NCI-H2029 (cell line): ENCODE measurements at regions not wholly inside any gene's neighbourhood (a gene's known extent, or its start where the extent isn't known, plus 50 kb on each side); places are given as distances from the start of the nearest gene placed in this dataset.
A peak's percentile ranks its signal among the peaks of the same experiment; 100 is the strongest.

Experiments
- DNase-seq: peaks from one replicate; lab custom pipeline; 2025; lab: John Stamatoyannopoulos, UW

DNA sequence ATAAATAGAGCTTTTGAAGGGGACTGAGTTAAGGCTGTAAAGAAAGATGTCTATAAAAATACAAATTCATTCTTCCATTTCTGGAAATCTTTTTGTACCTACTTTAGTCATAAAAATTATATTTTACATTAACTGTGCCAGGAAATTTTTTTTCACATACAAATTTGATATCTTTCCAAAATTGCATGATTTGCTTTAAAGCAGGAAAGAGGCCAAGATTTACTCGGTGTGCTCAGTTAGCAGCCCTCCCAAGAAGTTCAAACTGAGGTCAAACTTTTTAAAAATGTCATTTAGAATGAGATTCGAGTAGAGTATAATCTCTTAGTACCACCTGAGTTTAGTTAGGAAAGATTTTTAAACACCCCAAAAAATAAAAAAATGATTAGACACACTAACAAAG lies 173.2 kb upstream of the GRIP1 start:
- no peak for DNase-seq

- no peak for DNase-seq
Measured at GRCh38 chr12:66852765-66853164, 173.9 kb upstream of the GRIP1 start.

DNA sequence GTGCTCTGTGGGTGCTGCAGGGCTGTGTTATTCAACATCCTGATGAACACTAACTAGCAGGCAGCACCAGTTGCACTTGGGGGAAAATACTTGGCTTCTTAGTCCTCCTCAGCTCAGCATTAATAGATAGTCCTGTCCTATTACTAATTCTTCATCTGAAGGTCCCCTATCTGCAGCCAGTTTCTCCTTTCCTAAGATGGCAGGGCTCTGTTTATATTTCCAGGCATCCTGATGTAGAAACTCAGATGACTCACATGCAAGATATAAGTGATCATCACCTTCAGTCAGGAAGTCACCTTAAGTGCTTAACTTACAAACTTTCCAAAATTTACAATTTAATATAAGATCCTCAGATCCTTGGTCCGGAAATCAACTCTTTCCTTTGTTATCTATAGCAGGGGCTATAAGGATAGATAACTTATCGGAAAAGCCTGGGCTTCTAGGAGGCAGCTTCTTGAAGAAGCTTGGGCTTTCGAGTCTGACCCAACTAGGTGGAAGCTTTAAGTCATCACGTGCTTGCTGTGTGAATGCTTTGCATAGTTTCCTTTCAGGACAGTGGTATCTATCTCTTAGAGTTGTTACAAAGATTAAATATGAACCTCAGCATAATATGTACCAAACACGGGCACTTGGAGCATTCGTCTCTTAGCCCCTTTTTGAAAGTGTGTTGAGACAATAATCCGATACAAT lies 181.0 kb upstream of the GRIP1 start:
- no peak for DNase-seq

GRCh38 chr12:66860752-66861750 lies 182.2 kb upstream of the GRIP1 start:
- peak; percentile 44 for DNase-seq

DNA sequence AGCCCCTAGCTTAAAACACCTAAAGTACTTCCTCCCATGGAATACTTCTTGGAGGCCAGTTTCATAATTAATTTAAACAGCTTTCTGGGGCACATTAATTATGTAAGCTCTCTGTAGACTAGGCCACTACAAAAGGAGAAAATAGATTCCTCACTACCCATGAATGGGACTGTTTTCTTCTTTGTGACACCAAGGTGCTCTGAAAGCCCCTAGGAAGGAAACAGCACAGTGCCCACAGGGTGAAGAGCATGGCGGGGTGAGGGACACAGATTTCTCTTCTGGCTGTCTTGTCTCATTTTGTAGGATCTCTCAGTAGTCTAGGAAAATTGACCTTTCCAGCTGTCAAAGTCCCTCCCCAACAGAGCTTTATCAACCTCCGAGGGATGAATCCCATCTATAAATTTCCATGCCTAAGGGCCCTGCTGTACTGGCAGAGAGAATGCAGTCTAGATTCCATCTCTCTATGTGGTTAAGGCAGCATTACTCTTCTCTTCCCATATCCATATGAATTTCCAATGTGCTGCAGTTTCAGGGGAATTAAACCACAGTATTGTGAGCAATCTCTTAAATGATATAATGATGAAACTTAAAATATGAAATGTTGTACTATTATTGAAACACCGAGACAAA lies 183.6 kb upstream of the GRIP1 start:
- DNase-seq, result no peak

GRCh38 chr12:66863276-66863675 lies 184.4 kb upstream of the GRIP1 start:
- no peak for DNase-seq

- DNase-seq, result no peak
Measured at GRCh38 chr12:66877925-66878324, 199.0 kb upstream of the GRIP1 start.

GRCh38 chr12:66879409-66879808 lies 200.5 kb upstream of the GRIP1 start:
- DNase-seq, result no peak

GRCh38 chr12:66881386-66881785 lies 202.5 kb upstream of the GRIP1 start:
- no peak for DNase-seq

DNA sequence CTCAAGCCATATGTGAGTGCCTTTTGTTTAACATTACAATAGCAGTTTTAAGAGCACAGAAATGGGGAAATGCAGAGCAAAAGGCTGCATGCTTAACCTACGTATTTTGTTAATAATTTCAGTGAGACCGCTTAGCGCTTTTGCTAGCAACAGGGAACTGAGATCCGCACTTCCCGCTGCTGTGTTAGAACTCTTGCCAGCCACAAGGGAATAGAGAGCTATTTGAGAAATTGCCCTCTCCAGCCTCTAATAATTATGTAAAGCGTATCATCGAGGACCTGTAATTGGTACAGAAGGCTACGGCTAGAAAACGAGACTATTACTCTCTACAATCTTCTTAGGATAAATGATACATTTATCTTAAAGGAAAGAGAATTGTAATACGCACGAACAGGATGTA lies 205.2 kb upstream of the GRIP1 start:
- DNase-seq, result no peak

- DNase-seq, result no peak
Measured at GRCh38 chr12:66885115-66885875, 206.4 kb upstream of the GRIP1 start.

DNA sequence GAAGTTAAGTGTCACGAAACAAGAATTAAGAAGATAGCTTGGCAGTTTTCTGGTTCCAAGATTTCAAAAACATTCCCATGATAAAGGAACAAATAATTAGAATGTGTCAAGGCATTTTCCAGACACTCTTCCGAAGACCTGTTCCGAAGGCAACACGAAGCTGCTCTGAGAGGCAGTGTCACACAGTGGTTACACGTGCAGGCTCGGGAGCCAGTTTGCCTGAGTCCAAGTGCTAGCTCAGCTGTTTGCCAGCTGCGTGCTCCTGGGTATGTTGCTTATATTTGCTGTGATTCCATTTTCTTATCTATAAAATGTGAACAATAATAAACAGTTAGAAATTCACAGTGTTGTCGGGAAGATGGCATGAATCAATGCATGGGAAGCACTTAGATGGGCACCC lies 217.9 kb upstream of the GRIP1 start:
- no peak for DNase-seq

- DNase-seq, result no peak
Measured at GRCh38 chr12:66898700-66899469, 220.0 kb upstream of the GRIP1 start.

DNA sequence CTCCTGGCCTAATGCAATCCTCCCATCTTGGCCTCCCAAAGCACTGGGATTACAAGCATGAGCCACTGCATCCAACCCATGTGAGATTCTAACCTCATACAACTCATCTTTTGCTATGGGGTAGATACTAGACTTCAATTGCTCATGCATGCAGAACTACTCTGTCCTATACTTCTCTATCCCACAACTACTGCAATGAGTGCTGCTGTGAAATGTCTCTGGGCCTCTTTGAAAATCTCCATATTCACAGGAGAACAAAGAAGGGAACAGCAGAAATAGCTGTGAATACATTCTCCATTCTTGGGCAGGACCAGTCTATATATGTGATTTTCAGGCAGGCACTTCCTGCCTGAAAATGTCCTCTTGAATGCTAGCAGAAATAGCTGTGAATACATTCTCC lies 220.7 kb upstream of the GRIP1 start:
- no peak for DNase-seq

GRCh38 chr12:66900616-66901015 lies 221.7 kb upstream of the GRIP1 start:
- DNase-seq, result peak; percentile 46

DNA sequence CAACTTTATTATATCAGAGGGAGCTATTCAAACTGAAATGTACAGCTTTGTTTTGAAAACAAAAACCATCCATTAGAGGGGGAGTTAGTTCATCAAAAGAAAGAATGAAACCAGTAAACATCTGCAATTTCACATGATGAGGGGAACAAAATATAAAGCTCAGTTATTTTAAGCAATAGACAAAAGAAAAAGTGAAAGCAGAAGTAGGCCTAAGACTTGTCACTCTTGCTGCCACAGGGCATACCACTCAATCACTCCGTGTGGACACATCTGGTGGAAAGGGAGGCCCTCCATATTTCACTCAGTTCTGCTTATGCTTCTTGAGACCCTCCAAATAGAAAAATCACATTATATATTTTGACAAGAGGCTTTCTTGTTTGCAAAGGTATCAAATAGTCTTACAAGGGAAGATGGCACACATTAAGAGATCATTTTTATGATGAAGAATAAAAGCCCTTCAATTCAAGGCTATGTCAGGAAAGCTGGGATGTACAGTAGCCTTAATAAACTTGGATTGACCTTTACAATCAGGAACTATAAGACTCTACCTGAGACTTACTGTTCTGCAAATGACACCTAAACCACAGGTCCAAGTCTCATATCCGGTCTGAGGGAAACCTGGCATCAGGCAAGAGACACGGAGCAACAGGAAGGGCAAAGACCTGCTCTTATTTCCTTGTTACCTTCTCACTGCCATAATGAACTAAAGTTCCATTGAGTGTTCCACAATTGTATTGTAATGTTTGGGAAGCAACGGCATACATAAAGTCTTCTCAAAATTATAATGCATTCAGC lies 222.5 kb upstream of the GRIP1 start:
- DNase-seq, result no peak

GRCh38 chr12:66902020-66902419 lies 223.1 kb upstream of the GRIP1 start:
- DNase-seq, result no peak

DNA sequence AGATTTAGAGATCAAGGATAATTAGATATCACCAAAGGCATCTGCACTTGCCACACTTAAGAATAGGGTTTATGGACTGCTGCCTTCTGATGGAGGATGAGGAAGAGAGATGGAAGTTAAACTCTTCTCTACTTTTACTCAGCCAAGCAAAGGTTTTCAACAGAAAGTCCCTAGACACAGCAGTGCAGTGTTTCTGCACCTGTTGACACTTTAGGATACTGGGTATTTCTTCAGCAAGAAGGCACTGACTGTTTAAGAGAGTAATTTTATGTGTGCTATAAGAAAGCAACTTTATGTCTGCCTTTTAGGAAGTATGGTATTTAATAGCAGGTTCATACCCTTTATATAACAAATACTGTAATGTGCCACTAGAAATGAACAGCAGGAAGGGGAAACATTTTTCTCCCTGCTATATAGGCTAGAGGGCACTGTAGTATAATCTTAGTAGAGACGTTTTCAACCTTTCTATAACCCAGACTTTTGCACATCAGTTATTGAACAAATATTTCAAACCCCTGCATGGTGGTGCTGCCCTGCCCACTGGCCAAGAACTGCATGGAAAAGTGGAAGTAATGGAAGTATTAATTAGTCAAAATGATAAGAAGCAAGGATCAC lies 225.0 kb upstream of the GRIP1 start:
- DNase-seq, result no peak

GRCh38 chr12:66905201-66905600 lies 226.3 kb upstream of the GRIP1 start:
- no peak for DNase-seq
